ENCODE measurements at regions not wholly inside any gene's neighbourhood (a gene's known extent, or its start where the extent isn't known, plus 50 kb on each side); places are given as distances from the start of the nearest gene placed in this dataset.

- TF ChIP-seq RAD21 (IDR thresholded peaks at IDR 0.05; ENCODE audit: low read depth) (peak; percentile 5; the same call in 1 of the 2 replicates), FOXM1 (IDR thresholded peaks at IDR 0.05; ENCODE audit: borderline replicate concordance, low read depth) (no peak)
Measured at GRCh38 chr2:109052922-109053321, 63.9 kb upstream of the EDAR start.

- TF ChIP-seq MAX (IDR thresholded peaks at IDR 0.05), result no peak
- no peak for TF ChIP-seq ZBTB7A (IDR thresholded peaks at IDR 0.05; ENCODE audit: low read depth)
- no peak for TF ChIP-seq TAF1 (IDR thresholded peaks at IDR 0.05; ENCODE audit: low read depth)
- no peak for TF ChIP-seq TCF12 (IDR thresholded peaks at IDR 0.05; ENCODE audit: low read depth)
- TF ChIP-seq TEAD4 (IDR thresholded peaks at IDR 0.05), result no peak
- no peak for TF ChIP-seq REST (IDR thresholded peaks at IDR 0.05; ENCODE audit: low read depth)
- no peak for TF ChIP-seq RAD21 (IDR thresholded peaks at IDR 0.05; ENCODE audit: low read depth)
- no peak for TF ChIP-seq YY1 (IDR thresholded peaks at IDR 0.05; ENCODE audit: low read depth)
- TF ChIP-seq EP300 (IDR thresholded peaks at IDR 0.05; ENCODE audit: borderline replicate concordance), result no peak
- no peak for TF ChIP-seq USF1 (IDR thresholded peaks at IDR 0.05)
- no peak for TF ChIP-seq NFIC (IDR thresholded peaks at IDR 0.05)
- TF ChIP-seq CEBPB (IDR thresholded peaks at IDR 0.05), result no peak
- no peak for TF ChIP-seq CREB1 (IDR thresholded peaks at IDR 0.05; ENCODE audit: low read depth)
- TF ChIP-seq FOXM1 (IDR thresholded peaks at IDR 0.05; ENCODE audit: borderline replicate concordance, low read depth), result no peak
- TF ChIP-seq EGR1 (IDR thresholded peaks at IDR 0.05), result no peak
Measured at GRCh38 chr2:109049022-109049421, 60.0 kb upstream of the EDAR start.

- TF ChIP-seq REST (IDR thresholded peaks at IDR 0.05; ENCODE audit: low read depth) (no peak), USF1 (IDR thresholded peaks at IDR 0.05) (no peak), EP300 (IDR thresholded peaks at IDR 0.05; ENCODE audit: borderline replicate concordance) (no peak), NFIC (IDR thresholded peaks at IDR 0.05) (no peak), TEAD4 (IDR thresholded peaks at IDR 0.05) (no peak), MAX (IDR thresholded peaks at IDR 0.05) (no peak), CREB1 (IDR thresholded peaks at IDR 0.05; ENCODE audit: low read depth) (no peak), ZBTB7A (IDR thresholded peaks at IDR 0.05; ENCODE audit: low read depth) (no peak), CEBPB (IDR thresholded peaks at IDR 0.05) (no peak), RAD21 (IDR thresholded peaks at IDR 0.05; ENCODE audit: low read depth) (no peak), FOXM1 (IDR thresholded peaks at IDR 0.05; ENCODE audit: borderline replicate concordance, low read depth) (no peak), YY1 (IDR thresholded peaks at IDR 0.05; ENCODE audit: low read depth) (no peak), TCF12 (IDR thresholded peaks at IDR 0.05; ENCODE audit: low read depth) (no peak)
Measured at GRCh38 chr2:109048163-109048562, 59.1 kb upstream of the EDAR start.

GRCh38 chr2:109046925-109047508, 58.0 kb upstream of the EDAR start:
- no peak for TF ChIP-seq REST (IDR thresholded peaks at IDR 0.05; ENCODE audit: low read depth)
- TF ChIP-seq FOXM1 (IDR thresholded peaks at IDR 0.05; ENCODE audit: borderline replicate concordance, low read depth), result no peak
- TF ChIP-seq TCF12 (IDR thresholded peaks at IDR 0.05; ENCODE audit: low read depth), result no peak
- TF ChIP-seq NFIC (IDR thresholded peaks at IDR 0.05), result no peak
- TF ChIP-seq USF1 (IDR thresholded peaks at IDR 0.05), result no peak
- no peak for TF ChIP-seq TEAD4 (IDR thresholded peaks at IDR 0.05)
- TF ChIP-seq YY1 (IDR thresholded peaks at IDR 0.05; ENCODE audit: low read depth), result no peak
- no peak for TF ChIP-seq EGR1 (IDR thresholded peaks at IDR 0.05)
- TF ChIP-seq EP300 (IDR thresholded peaks at IDR 0.05; ENCODE audit: borderline replicate concordance), result no peak
- TF ChIP-seq CEBPB (IDR thresholded peaks at IDR 0.05), result no peak
- no peak for TF ChIP-seq RAD21 (IDR thresholded peaks at IDR 0.05; ENCODE audit: low read depth)
- no peak for TF ChIP-seq CREB1 (IDR thresholded peaks at IDR 0.05; ENCODE audit: low read depth)
- TF ChIP-seq TAF1 (IDR thresholded peaks at IDR 0.05; ENCODE audit: low read depth), result no peak
